Right lobe of liver (tissue), 6 donors: ENCODE measurements at regions not wholly inside any gene's neighbourhood (a gene's known extent, or its start where the extent isn't known, plus 50 kb on each side); places are given as distances from the start of the nearest gene placed in this dataset.

Source experiments
- ATAC-seq, 4 donors: fragments of 200-7000 bp; cut with Tn5 transposase; one replicate each; pipeline ENCODE4 v1.9.1; 2020; ENCODE audit warnings: mild to moderate bottlenecking in 4 of 4, moderate library complexity in 4 of 4
- DNase-seq, 3 donors: peaks; one replicate each; pipeline ENCODE4 v3.0.0-alpha.2; 2020
- H3K27ac ChIP-seq, 3 donors: fragments of 200-600 bp; one replicate each; pipeline ENCODE4 v1.8.0; 2022
- H3K27me3 ChIP-seq, 2 donors: fragments of 200-600 bp; one replicate each; pipeline ENCODE4 v1.8.0; 2022
- H3K36me3 ChIP-seq, 4 donors: fragments of 200-600 bp; sonication (generic) in 1 of 4; one replicate each; pipeline versions ENCODE4 v1.5.1 to v1.8.0; 2017 to 2022; ENCODE audit warnings: control low read depth in 1 of 4
- H3K4me1 ChIP-seq, 4 donors: fragments of 200-600 bp; sonication (generic) in 1 of 4; one replicate each; pipeline versions ENCODE4 v1.5.1 to v1.8.0; 2017 to 2022; ENCODE audit warnings: control low read depth in 1 of 4
- H3K4me3 ChIP-seq, 3 donors: fragments of 200-600 bp; one replicate each; pipeline ENCODE4 v1.8.0; 2022
- H3K9me3 ChIP-seq, 4 donors: fragments of 200-600 bp; sonication (generic) in 1 of 4; one replicate each; pipeline versions ENCODE4 v1.5.1 to v1.8.0; 2017 to 2022; ENCODE audit warnings: control low read depth in 1 of 4
- POLR2A ChIP-seq: fragments of 450-650 bp; IDR thresholded peaks from one replicate; pipeline ENCODE4 v1.6.1; 2017; ENCODE audit warnings: antibody characterized with exemption, mild to moderate bottlenecking
- WGBS: methylation state at CpG from one replicate; pipeline ENCODE4 v1.1.6; 2018; ENCODE audit warnings: low coverage, low lambda C conversion rate; ENCODE audit not compliant: insufficient coverage; ENCODE audit errors: missing lambda C conversion rate; 5-methylcytosine and 5-hydroxymethylcytosine counted together
- intact Hi-C, 2 donors: fragments of 100-400 bp; cut with DNase I; formaldehyde crosslinking; loops; one replicate each; pipeline versions ENCODE4 v1.11.2 to v1.14.1; 2022
- TF ChIP-seq, protein P1 (sequence below), 4 donors: fragments of 200-600 bp in 3 of 4; fragments of 450-650 bp in 1 of 4; IDR thresholded peaks; one replicate each; pipeline versions ENCODE4 v1.5.1 to v1.8.0; 2016 to 2022; ENCODE audit warnings: antibody characterized with exemption in 4 of 4, mild to moderate bottlenecking in 2 of 4
- donor health status: DM: no; HTN: yes; CAD: no.
- donor health status: DM: no; HTN: no; CAD: no.
- donor health status: DM: no; HTN: no; CAD: no.
- donor health status: DM: no; HTN: yes; CAD: no.
- donor health status: DM: no; HTN: yes; CAD: no.

- intact Hi-C loops = no loop called here
- DNase-seq (no peak), ATAC-seq (no peak)
- TF ChIP-seq POLR2A = no peak
- H3K27ac ChIP-seq = no peak overlapping the region
- H3K4me3 ChIP-seq = no peak overlapping the region
- WGBS = 4% methylated on average over 2 of the region's 2 CpGs
- no peaks in the 10 kb centered on the region for H3K27me3 ChIP-seq
- no peaks in the 10 kb centered on the region for H3K36me3 ChIP-seq
- no peaks in the 10 kb centered on the region for H3K4me1 ChIP-seq
- H3K9me3 ChIP-seq = no peaks in the 10 kb centered on the region
Observed at GRCh38 chr20:12594410-12595088, 414.2 kb upstream of the SPTLC3 start.

- ATAC-seq = no peak
- no peak for TF ChIP-seq POLR2A
- TF ChIP-seq, protein P1, sequence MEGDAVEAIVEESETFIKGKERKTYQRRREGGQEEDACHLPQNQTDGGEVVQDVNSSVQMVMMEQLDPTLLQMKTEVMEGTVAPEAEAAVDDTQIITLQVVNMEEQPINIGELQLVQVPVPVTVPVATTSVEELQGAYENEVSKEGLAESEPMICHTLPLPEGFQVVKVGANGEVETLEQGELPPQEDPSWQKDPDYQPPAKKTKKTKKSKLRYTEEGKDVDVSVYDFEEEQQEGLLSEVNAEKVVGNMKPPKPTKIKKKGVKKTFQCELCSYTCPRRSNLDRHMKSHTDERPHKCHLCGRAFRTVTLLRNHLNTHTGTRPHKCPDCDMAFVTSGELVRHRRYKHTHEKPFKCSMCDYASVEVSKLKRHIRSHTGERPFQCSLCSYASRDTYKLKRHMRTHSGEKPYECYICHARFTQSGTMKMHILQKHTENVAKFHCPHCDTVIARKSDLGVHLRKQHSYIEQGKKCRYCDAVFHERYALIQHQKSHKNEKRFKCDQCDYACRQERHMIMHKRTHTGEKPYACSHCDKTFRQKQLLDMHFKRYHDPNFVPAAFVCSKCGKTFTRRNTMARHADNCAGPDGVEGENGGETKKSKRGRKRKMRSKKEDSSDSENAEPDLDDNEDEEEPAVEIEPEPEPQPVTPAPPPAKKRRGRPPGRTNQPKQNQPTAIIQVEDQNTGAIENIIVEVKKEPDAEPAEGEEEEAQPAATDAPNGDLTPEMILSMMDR (IDR thresholded peaks at IDR 0.05) = no peak
- Histone ChIP-seq H3K9me3 (no peaks in the 10 kb centered on the region), H3K27me3 (no peaks in the 10 kb centered on the region), H3K4me1 (no peaks in the 10 kb centered on the region), H3K36me3 (no peaks in the 10 kb centered on the region), H3K4me3 (no peak overlapping the region), H3K27ac (no peak overlapping the region)
- intact Hi-C loops = no loop called here
- WGBS = 30% methylated on average over 2 of the region's 2 CpGs
- DNase-seq = no peak
Observed at GRCh38 chr20:12595841-12596240, 412.9 kb upstream of the SPTLC3 start.

- no peaks in the 10 kb centered on the region for H3K4me1 ChIP-seq
- intact Hi-C loops = no loop called here
- DNase-seq (no peak), ATAC-seq (no peak)
- no peak for TF ChIP-seq POLR2A
- TF ChIP-seq, protein P1 (IDR thresholded peaks at IDR 0.05) = no peak
- H3K4me3 ChIP-seq = no peak overlapping the region
- 51% methylated on average over 2 of the region's 2 CpGs for WGBS
- no peaks in the 10 kb centered on the region for H3K9me3 ChIP-seq
- no peaks in the 10 kb centered on the region for H3K27me3 ChIP-seq
- no peak overlapping the region for H3K27ac ChIP-seq
- H3K36me3 ChIP-seq = no peaks in the 10 kb centered on the region
Observed at GRCh38 chr20:12596863-12597262, 411.9 kb upstream of the SPTLC3 start.

DNA sequence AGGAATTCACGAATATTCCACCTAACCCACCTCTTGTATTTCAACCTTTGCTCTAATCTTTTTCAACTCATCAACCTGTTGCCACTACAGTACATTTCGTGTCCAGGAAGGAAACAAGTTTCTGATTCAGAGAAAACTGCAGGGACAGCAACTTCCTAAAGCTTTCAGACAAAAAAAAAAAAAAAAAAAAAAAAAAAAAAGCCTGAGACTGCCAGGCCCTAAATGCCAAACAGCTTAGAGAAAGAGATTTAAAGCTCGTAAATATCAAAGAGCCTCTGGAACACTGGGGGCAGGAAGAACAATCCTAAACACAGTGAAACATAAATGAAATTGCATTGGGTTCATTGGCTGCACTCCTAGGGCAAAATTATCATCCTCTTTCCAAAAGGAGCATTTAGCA lies 411.2 kb upstream of the SPTLC3 start:
- Histone ChIP-seq H3K4me1 (no peaks in the 10 kb centered on the region), H3K36me3 (no peaks in the 10 kb centered on the region), H3K9me3 (no peaks in the 10 kb centered on the region), H3K27me3 (no peaks in the 10 kb centered on the region), H3K27ac (no peak overlapping the region), H3K4me3 (no peak overlapping the region)
- no peak for TF ChIP-seq POLR2A
- TF ChIP-seq, protein P1 (IDR thresholded peaks at IDR 0.05) = no peak
- ATAC-seq (no peak), DNase-seq (no peak)
- WGBS = 27% methylated on average over 3 of the region's 3 CpGs
- intact Hi-C loops = no loop called here

- Histone ChIP-seq H3K4me3 (no peak overlapping the region), H3K27ac (no peak overlapping the region), H3K36me3 (no peaks in the 10 kb centered on the region), H3K27me3 (no peaks in the 10 kb centered on the region), H3K9me3 (no peaks in the 10 kb centered on the region), H3K4me1 (no peaks in the 10 kb centered on the region)
- intact Hi-C loops = no loop called here
- ATAC-seq (no peak), DNase-seq (no peak)
- TF ChIP-seq POLR2A = no peak
- TF ChIP-seq, protein P1 (IDR thresholded peaks at IDR 0.05) = no peak
- 30% methylated on average over 3 of the region's 3 CpGs for WGBS
Observed at GRCh38 chr20:12598894-12599293, 409.9 kb upstream of the SPTLC3 start.
